H9 (cell line): ENCODE measurements at regions not wholly inside any gene's neighbourhood (a gene's known extent, or its start where the extent isn't known, plus 50 kb on each side); places are given as distances from the start of the nearest gene placed in this dataset.

Source experiments
- DNase-seq: peaks from one replicate; pipeline ENCODE4 v3.0.0-alpha.2; 2017
- H2AFZ ChIP-seq: one replicate; pipeline ENCODE4 v1.6.1; 2013; ENCODE audit warnings: mild to moderate bottlenecking, low read length, control low read depth, moderate library complexity
- H2AK5ac ChIP-seq: 2 replicates; pipeline ENCODE4 v1.6.1; 2013; ENCODE audit warnings: low read length, control low read depth, mixed read lengths; ENCODE audit not compliant: insufficient read length
- H2BK120ac ChIP-seq: one replicate; pipeline ENCODE4 v1.6.1; 2013; ENCODE audit warnings: low read depth, mild to moderate bottlenecking, low read length, control low read depth, inconsistent platforms; ENCODE audit not compliant: poor library complexity, severe bottlenecking
- H2BK12ac ChIP-seq: 2 replicates; pipeline ENCODE4 v1.6.1; 2013; ENCODE audit warnings: low read length, control low read depth, mixed read lengths, low read depth; ENCODE audit not compliant: insufficient read length
- H2BK15ac ChIP-seq: 2 replicates; pipeline ENCODE4 v1.6.1; 2013; ENCODE audit warnings: low read depth, low read length, control low read depth
- H2BK20ac ChIP-seq: one replicate; pipeline ENCODE4 v1.6.1; 2013; ENCODE audit warnings: low read depth, mild to moderate bottlenecking, low read length, control low read depth, inconsistent platforms; ENCODE audit not compliant: poor library complexity, severe bottlenecking
- H2BK5ac ChIP-seq: 2 replicates; pipeline ENCODE4 v1.6.1; 2013; ENCODE audit warnings: low read length, control low read depth, mixed read lengths; ENCODE audit not compliant: insufficient read length
- H3K14ac ChIP-seq: 2 replicates; pipeline ENCODE4 v1.6.1; 2013; ENCODE audit warnings: low read length, control low read depth; ENCODE audit not compliant: insufficient read depth
- H3K18ac ChIP-seq: 2 replicates; pipeline ENCODE4 v1.6.1; 2013; ENCODE audit warnings: low read depth, mild to moderate bottlenecking, mixed read lengths, low read length, control low read depth; ENCODE audit not compliant: insufficient read length
- H3K23ac ChIP-seq: 2 replicates; pipeline ENCODE4 v1.6.1; 2013; ENCODE audit warnings: low read length, control low read depth, mixed read lengths, low read depth; ENCODE audit not compliant: insufficient read length
- H3K23me2 ChIP-seq: 2 replicates; pipeline ENCODE4 v1.6.1; 2013; ENCODE audit warnings: low read depth, mild to moderate bottlenecking, mixed read lengths, low read length, control low read depth; ENCODE audit not compliant: insufficient read length, poor library complexity, severe bottlenecking
- H3K27ac ChIP-seq: 2 replicates; pipeline ENCODE4 v1.5.1; 2013; ENCODE audit warnings: low read length, control low read depth, mixed read lengths, low read depth; ENCODE audit not compliant: insufficient read length
- H3K27me3 ChIP-seq: 2 replicates; pipeline ENCODE4 v1.6.1; 2013; ENCODE audit warnings: low read length, control low read depth, inconsistent platforms; ENCODE audit not compliant: insufficient read depth
- H3K4ac ChIP-seq: 2 replicates; pipeline ENCODE4 v1.6.1; 2013; ENCODE audit warnings: low read depth, mild to moderate bottlenecking, control low read depth, inconsistent platforms, low read length, moderate library complexity
- H3K4me1 ChIP-seq: 2 replicates; pipeline ENCODE4 v1.6.1; 2013; ENCODE audit warnings: low read length, control low read depth, inconsistent platforms; ENCODE audit not compliant: insufficient read depth
- H3K4me2 ChIP-seq: 2 replicates; pipeline ENCODE4 v1.6.1; 2013; ENCODE audit warnings: low read length, control low read depth, mixed read lengths; ENCODE audit not compliant: insufficient read length, insufficient read depth
- H3K56ac ChIP-seq: 2 replicates; pipeline ENCODE4 v1.6.1; 2013; ENCODE audit warnings: low read depth, mild to moderate bottlenecking, mixed read lengths, low read length, control low read depth; ENCODE audit not compliant: insufficient read length
- H3K79me1 ChIP-seq: 2 replicates; pipeline ENCODE4 v1.6.1; 2013; ENCODE audit warnings: low read depth, mild to moderate bottlenecking, moderate library complexity, low read length, control low read depth, inconsistent platforms; ENCODE audit not compliant: insufficient read depth, poor library complexity, severe bottlenecking
- H3K79me2 ChIP-seq: 2 replicates; pipeline ENCODE4 v1.6.1; 2013; ENCODE audit warnings: low read length, control low read depth, inconsistent platforms; ENCODE audit not compliant: insufficient read depth
- H3K9ac ChIP-seq: 2 replicates; pipeline ENCODE4 v1.6.1; 2013; ENCODE audit warnings: low read length, control low read depth, mixed read lengths; ENCODE audit not compliant: insufficient read length; ENCODE audit errors: extremely low read depth
- H3K9me3 ChIP-seq: one replicate; pipeline ENCODE4 v1.6.1; 2013; ENCODE audit warnings: low read depth, low read length, inconsistent platforms; ENCODE audit not compliant: control insufficient read depth
- H3T11ph ChIP-seq: one replicate; pipeline ENCODE4 v1.6.1; 2013; ENCODE audit warnings: mild to moderate bottlenecking, low read length, control low read depth, inconsistent platforms
- H4K20me1 ChIP-seq: one replicate; pipeline ENCODE4 v1.6.1; 2013; ENCODE audit not compliant: control insufficient read depth, insufficient read length, insufficient read depth
- H4K5ac ChIP-seq: 2 replicates; pipeline ENCODE4 v1.6.1; 2013; ENCODE audit warnings: low read depth, mild to moderate bottlenecking, mixed read lengths, low read length, control low read depth; ENCODE audit not compliant: insufficient read length
- H4K8ac ChIP-seq: replicated peaks from 2 replicates; pipeline ENCODE4 v1.6.1; 2013; ENCODE audit warnings: low read length, control low read depth, mixed read lengths, low read depth; ENCODE audit not compliant: insufficient read length
- H4K91ac ChIP-seq: 2 replicates; pipeline ENCODE4 v1.6.1; 2013; ENCODE audit warnings: low read depth, mild to moderate bottlenecking, moderate library complexity, mixed read lengths, low read length, control low read depth; ENCODE audit not compliant: insufficient read length
- H3K27ac Mint-ChIP-seq, 3 experiments: 2 replicates in 2 of 3; 3 replicates in 1 of 3; pipeline ENCODE4 v1.8.0; 2020 to 2021; ENCODE audit warnings: mixed read lengths in 3 of 3, mild to moderate bottlenecking in 1 of 3, moderate library complexity in 1 of 3
- H3K27me3 Mint-ChIP-seq: 2 replicates; pipeline ENCODE4 v1.8.0; 2021; ENCODE audit warnings: low read depth, mild to moderate bottlenecking, moderate library complexity, mixed read lengths
- H3K36me3 Mint-ChIP-seq, 3 experiments: 2 replicates in 2 of 3; 3 replicates in 1 of 3; pipeline ENCODE4 v1.8.0; 2020 to 2021; ENCODE audit warnings: low read depth in 3 of 3, mixed read lengths in 3 of 3; ENCODE audit not compliant: insufficient read depth in 1 of 3
- H3K4me1 Mint-ChIP-seq, 2 experiments: 2 replicates each; pipeline ENCODE4 v1.8.0; 2020; ENCODE audit warnings: mixed read lengths in 2 of 2
- H3K4me3 Mint-ChIP-seq, 2 experiments: 2 replicates in 1 of 2; 3 replicates in 1 of 2; pipeline ENCODE4 v1.8.0; 2020 to 2021; ENCODE audit warnings: mild to moderate bottlenecking in 2 of 2, mixed read lengths in 2 of 2, moderate library complexity in 1 of 2
- H3K9me3 Mint-ChIP-seq, 2 experiments: 2 replicates in 1 of 2; 3 replicates in 1 of 2; pipeline ENCODE4 v1.8.0; 2020; ENCODE audit warnings: mild to moderate bottlenecking in 2 of 2, mixed read lengths in 2 of 2, moderate library complexity in 1 of 2
- CTCF ChIP-seq: fragments of 200-600 bp; sonication (generic); conservative IDR thresholded peaks from 3 replicates; pipeline ENCODE4 v1.8.0; 2021; ENCODE audit warnings: antibody characterized with exemption, mild to moderate bottlenecking
- WGBS: extraction: QIAGEN DNeasy Blood & Tissue Kit; methylation state at CpG from one replicate; pipeline ENCODE4 v1.1.7; 2013; ENCODE audit warnings: missing lambda C conversion rate, low lambda C conversion rate, mixed read lengths; ENCODE audit not compliant: insufficient read length; ENCODE audit errors: extremely low coverage; 5-methylcytosine and 5-hydroxymethylcytosine counted together

GRCh38 chrX:121310820-121311219, 263.4 kb downstream of the GLUD2 start:
- peaks cover 2% of the 10 kb centered on the region in 2 experiments; a peak in 1 of 4 replicates for H3K4me1 Mint-ChIP-seq
- no peak overlapping the region for H2AK5ac ChIP-seq
- H3K18ac ChIP-seq, result no peak overlapping the region
- no peak overlapping the region for H2BK20ac ChIP-seq
- H3K56ac ChIP-seq, result no peak overlapping the region
- H3K27me3 Mint-ChIP-seq, result no peaks in the 10 kb centered on the region
- H3K4ac ChIP-seq, result no peak overlapping the region
- WGBS, result no CpG with 5 or more reads among the region's 2 CpGs
- no peak overlapping the region for H2AFZ ChIP-seq
- no peaks in the 10 kb centered on the region for H3K4me1 ChIP-seq
- peaks cover 20% of the 10 kb centered on the region for H3K9me3 ChIP-seq
- H3K4me2 ChIP-seq, result no peak overlapping the region
- no peaks in the 10 kb centered on the region for H3K27me3 ChIP-seq
- peaks cover 51 to 58% of the 10 kb centered on the region in 2 experiments for H3K9me3 Mint-ChIP-seq
- H3K23ac ChIP-seq, result no peak overlapping the region
- H4K20me1 ChIP-seq, result no peaks in the 10 kb centered on the region
- H2BK120ac ChIP-seq, result no peak overlapping the region
- no peak overlapping the region for H3K27ac ChIP-seq
- no peak overlapping the region for H3T11ph ChIP-seq
- H4K91ac ChIP-seq, result no peak overlapping the region
- no peaks in the 10 kb centered on the region for H3K79me2 ChIP-seq
- H3K79me1 ChIP-seq, result no peaks in the 10 kb centered on the region
- H3K4me3 Mint-ChIP-seq, result no peak overlapping the region
- H3K27ac Mint-ChIP-seq, result no peak overlapping the region
- H3K23me2 ChIP-seq, result no peaks in the 10 kb centered on the region
- no peak overlapping the region for H2BK15ac ChIP-seq
- no peak overlapping the region for H4K8ac ChIP-seq
- H4K5ac ChIP-seq, result no peak overlapping the region
- H3K14ac ChIP-seq, result no peak overlapping the region
- no peak overlapping the region for H2BK12ac ChIP-seq
- no peak overlapping the region for H2BK5ac ChIP-seq
- no peak for DNase-seq
- TF ChIP-seq CTCF, result no peak
- H3K9ac ChIP-seq, result no peak overlapping the region
- no peaks in the 10 kb centered on the region; a peak in 1 of 7 replicates for H3K36me3 Mint-ChIP-seq
